Gastroesophageal sphincter (tissue), 3 donors: ENCODE measurements at regions not wholly inside any gene's neighbourhood (a gene's known extent, or its start where the extent isn't known, plus 50 kb on each side); places are given as distances from the start of the nearest gene placed in this dataset.

Experiments used
- CTCF ChIP-seq, 4 experiments: fragments of 200-600 bp in 2 of 4; fragments of 450-650 bp in 2 of 4; sonication (generic) in 1 of 4; IDR thresholded peaks; one replicate each; pipeline ENCODE4 v1.5.1; 2017 to 2019; ENCODE audit warnings: antibody characterized with exemption in 4 of 4, mild to moderate bottlenecking in 2 of 4, moderate library complexity in 2 of 4
- EP300 ChIP-seq: sonication (generic); formaldehyde crosslinking; IDR thresholded peaks from one replicate; pipeline ENCODE4 v1.6.1; 2017; ENCODE audit warnings: antibody characterized with exemption, mild to moderate bottlenecking
- POLR2A ChIP-seq, 2 donors: fragments of 450-650 bp; IDR thresholded peaks; one replicate each; pipeline ENCODE4 v1.6.1; 2017; ENCODE audit warnings: antibody characterized with exemption in 2 of 2, mild to moderate bottlenecking in 2 of 2, moderate library complexity in 1 of 2
- POLR2AphosphoS5 ChIP-seq: sonication (generic); formaldehyde crosslinking; IDR thresholded peaks from one replicate; pipeline ENCODE4 v1.6.1; 2017; ENCODE audit warnings: antibody characterized with exemption

- TF ChIP-seq POLR2A (IDR thresholded peaks at IDR 0.05) (no peak), POLR2AphosphoS5 (no peak), CTCF (IDR thresholded peaks at IDR 0.05) (no peak), EP300 (no peak)
Measured at GRCh38 chr2:67880291-67880761, 182.5 kb downstream of the C1D start.
